ENCODE measurements at regions not wholly inside any gene's neighbourhood (a gene's known extent, or its start where the extent isn't known, plus 50 kb on each side); places are given as distances from the start of the nearest gene placed in this dataset.

DNA sequence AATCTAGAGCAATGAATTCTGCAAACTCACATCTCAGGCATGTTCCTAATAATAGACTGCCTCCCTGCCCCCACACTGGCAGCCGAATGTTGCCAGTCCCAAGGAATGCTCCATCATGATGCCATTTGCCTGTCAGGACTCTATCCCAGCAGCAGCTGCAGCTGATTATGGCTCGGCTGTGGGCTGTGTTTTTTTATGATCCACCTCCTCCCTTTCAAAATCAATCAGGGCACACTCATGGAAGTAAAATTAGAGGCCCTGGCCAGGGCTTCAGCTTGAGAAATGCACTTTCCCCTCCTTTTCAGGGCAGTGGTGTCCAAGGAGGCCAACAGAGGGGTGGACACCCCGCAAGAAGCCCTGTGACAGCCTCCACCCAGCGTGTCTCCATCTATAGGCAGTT, 176.7 kb upstream of the S1PR3 start:
- no peak for TF ChIP-seq JUND (IDR thresholded peaks at IDR 0.05; ENCODE audit: low read depth)
- in situ Hi-C loops (cut with HindIII; ENCODE audit: low pct_unique_long_range_greater_than_20kb, low sequenced_read_pairs) = no loop called here
- no peak for DNase-seq (ENCODE audit: low read depth in 1 of 2, low spot score in 1 of 2)

- DNase-seq (ENCODE audit: low read depth in 1 of 2, low spot score in 1 of 2) = no peak
- in situ Hi-C loops (cut with HindIII; ENCODE audit: low pct_unique_long_range_greater_than_20kb, low sequenced_read_pairs) = no loop called here
- TF ChIP-seq JUND (IDR thresholded peaks at IDR 0.05; ENCODE audit: low read depth) = no peak
Observed at GRCh38 chr9:88816141-88816540, 175.1 kb upstream of the S1PR3 start.

GRCh38 chr9:88816591-88816990, 174.7 kb upstream of the S1PR3 start:
- no peak for DNase-seq (ENCODE audit: low read depth in 1 of 2, low spot score in 1 of 2)
- no peak for TF ChIP-seq JUND (IDR thresholded peaks at IDR 0.05; ENCODE audit: low read depth)
- in situ Hi-C loops (cut with HindIII; ENCODE audit: low pct_unique_long_range_greater_than_20kb, low sequenced_read_pairs) = no loop called here

GRCh38 chr9:88817628-88818027, 173.6 kb upstream of the S1PR3 start:
- no peak for TF ChIP-seq JUND (IDR thresholded peaks at IDR 0.05; ENCODE audit: low read depth)
- in situ Hi-C loops (cut with HindIII; ENCODE audit: low pct_unique_long_range_greater_than_20kb, low sequenced_read_pairs) = no loop called here
- DNase-seq (ENCODE audit: low read depth in 1 of 2, low spot score in 1 of 2) = no peak

- no peak for TF ChIP-seq JUND (IDR thresholded peaks at IDR 0.05; ENCODE audit: low read depth)
- DNase-seq (ENCODE audit: low read depth in 1 of 2, low spot score in 1 of 2) = no peak
- in situ Hi-C loops (cut with HindIII; ENCODE audit: low pct_unique_long_range_greater_than_20kb, low sequenced_read_pairs) = no loop called here
Observed at GRCh38 chr9:88818495-88819201, 172.6 kb upstream of the S1PR3 start.

DNA sequence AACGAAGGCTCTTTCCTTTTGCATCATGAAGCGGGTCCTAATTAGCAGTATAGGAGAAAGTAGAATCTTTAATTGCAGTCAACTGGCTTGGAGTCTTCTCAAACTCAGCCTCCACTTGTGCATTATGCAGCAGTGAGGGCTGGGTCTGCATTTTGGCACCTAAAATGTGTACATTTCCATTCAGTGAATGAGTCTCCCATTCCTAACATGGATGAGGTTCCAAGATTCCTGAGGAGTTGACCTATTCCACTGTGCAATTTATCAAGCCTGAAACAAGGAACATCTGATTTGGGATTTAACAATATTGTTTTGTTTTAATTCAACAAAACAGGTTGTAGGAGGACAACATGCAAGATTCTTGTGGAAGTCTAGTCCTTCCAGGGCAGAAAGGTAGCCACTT, 171.8 kb upstream of the S1PR3 start:
- DNase-seq (ENCODE audit: low read depth in 1 of 2, low spot score in 1 of 2) = no peak
- no peak for TF ChIP-seq JUND (IDR thresholded peaks at IDR 0.05; ENCODE audit: low read depth)
- in situ Hi-C loops (cut with HindIII; ENCODE audit: low pct_unique_long_range_greater_than_20kb, low sequenced_read_pairs) = no loop called here

DNA sequence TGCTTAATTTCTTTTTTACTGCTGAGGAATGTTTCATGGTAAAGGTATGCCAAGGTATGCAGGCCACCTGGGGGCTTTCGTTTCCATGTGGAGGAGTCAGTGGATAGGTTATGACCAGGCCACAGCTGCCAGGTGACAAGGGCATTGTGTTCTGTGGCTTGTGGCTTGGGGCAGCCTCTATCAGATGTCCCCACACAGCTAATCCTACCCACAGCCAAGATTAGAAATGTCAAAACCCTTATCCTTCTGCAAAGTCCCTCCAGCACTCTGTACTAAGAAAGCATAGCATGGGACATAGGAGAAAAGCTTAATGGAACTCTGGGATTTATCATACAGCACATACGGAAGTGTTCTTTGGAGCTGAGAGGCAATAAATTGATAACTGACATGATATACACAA, 171.2 kb upstream of the S1PR3 start:
- no peak for TF ChIP-seq JUND (IDR thresholded peaks at IDR 0.05; ENCODE audit: low read depth)
- DNase-seq (ENCODE audit: low read depth in 1 of 2, low spot score in 1 of 2) = no peak
- in situ Hi-C loops (cut with HindIII; ENCODE audit: low pct_unique_long_range_greater_than_20kb, low sequenced_read_pairs) = no loop called here

DNA sequence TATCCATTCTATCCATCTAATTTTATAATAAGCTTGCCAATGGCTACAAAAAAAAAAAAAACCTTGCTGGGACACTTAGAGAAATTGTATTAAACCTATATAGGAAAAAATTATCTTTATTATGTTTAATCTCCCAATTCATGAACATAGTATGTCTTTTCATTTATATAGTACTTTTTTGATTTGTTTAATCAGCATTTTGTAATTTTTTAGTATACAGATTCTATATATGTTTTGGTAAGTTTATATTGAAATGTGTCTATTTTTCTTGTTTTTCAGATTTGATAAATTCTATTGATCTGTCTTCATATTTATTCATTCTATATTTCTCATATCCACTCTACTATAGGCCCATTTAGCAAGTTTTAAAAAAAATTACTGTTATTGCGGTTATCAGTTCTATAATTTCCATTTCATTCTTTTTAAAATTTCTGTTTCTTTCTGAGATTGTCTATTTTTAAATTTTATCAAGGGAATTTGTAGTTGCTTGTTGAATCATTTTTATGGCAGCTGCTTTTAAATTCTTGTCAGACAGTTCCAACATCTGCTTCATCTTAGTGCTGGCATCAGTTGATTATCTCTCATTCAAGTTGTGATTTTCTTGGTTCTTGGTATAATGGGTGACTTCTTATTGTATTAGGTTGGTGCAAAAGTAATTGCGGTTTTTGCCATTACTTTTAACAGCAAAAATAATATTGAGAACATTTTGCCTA, 170.1 kb upstream of the S1PR3 start:
- no peak for DNase-seq (ENCODE audit: low read depth in 1 of 2, low spot score in 1 of 2)
- TF ChIP-seq JUND (IDR thresholded peaks at IDR 0.05; ENCODE audit: low read depth) = no peak
- in situ Hi-C loops (cut with HindIII; ENCODE audit: low pct_unique_long_range_greater_than_20kb, low sequenced_read_pairs) = no loop called here

DNA sequence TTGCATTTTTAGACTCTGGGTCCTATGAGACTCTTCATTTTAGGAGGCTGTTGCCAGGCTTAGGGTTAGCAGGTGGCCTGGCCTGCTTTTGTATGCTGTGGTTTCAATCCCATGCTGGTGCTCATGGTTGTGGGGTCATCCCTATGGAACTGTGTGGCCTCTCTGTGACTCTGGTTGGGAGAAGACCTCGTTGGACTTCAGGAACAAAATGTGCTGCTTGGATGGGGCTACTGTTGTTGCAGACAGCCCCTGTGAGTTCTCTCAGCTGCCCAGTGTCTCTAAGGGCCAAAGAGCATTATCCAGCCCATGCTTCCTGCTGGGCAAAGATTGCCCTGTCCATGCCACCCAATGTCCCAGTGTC, 169.5 kb upstream of the S1PR3 start:
- in situ Hi-C loops (cut with HindIII; ENCODE audit: low pct_unique_long_range_greater_than_20kb, low sequenced_read_pairs) = no loop called here
- DNase-seq (ENCODE audit: low read depth in 1 of 2, low spot score in 1 of 2) = no peak
- TF ChIP-seq JUND (IDR thresholded peaks at IDR 0.05; ENCODE audit: low read depth) = no peak

DNA sequence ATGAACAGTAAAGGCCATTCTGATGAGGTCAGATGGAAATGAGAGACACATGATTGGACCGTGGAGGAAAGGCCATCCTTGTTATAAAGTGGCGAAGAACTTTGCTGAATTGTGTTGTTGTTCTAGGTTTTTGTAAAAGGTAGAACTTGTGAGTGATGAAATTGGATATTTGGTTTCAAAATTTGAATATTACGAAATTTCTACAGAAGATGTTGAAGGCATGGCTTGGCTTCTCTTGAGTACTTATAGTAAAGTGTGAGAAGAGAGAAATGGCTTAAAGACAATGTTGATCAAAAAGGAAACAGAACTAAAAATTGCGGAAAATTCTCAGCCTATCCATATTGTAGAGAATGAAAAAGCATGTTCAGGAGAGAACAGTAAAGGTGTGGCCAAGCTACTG, 166.6 kb upstream of the S1PR3 start:
- in situ Hi-C loops (cut with HindIII; ENCODE audit: low pct_unique_long_range_greater_than_20kb, low sequenced_read_pairs) = no loop called here
- TF ChIP-seq JUND (IDR thresholded peaks at IDR 0.05; ENCODE audit: low read depth) = no peak

DNA sequence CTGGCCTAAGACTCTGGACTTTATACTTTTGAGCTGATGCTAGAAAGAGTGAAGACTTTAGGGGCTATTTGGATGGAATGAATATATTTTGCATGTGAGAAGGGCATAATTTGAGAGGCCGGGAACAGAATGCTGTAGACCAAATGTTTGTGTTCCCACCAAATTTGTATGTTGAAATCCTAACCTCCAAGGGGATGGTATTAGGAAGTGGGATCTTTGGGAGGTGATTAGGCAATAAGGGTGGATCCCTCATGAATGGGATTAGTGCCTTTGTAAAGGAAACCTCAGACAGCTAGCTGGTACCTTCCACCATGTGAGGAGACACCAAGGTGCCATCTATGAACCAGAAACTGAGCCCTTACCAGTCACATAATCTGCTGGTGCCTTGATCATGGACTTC, 165.1 kb upstream of the S1PR3 start:
- in situ Hi-C loops (cut with HindIII; ENCODE audit: low pct_unique_long_range_greater_than_20kb, low sequenced_read_pairs) = no loop called here
- TF ChIP-seq JUND (IDR thresholded peaks at IDR 0.05; ENCODE audit: low read depth) = no peak
- DNase-seq (ENCODE audit: low read depth in 1 of 2, low spot score in 1 of 2) = no peak

More for the DNA sequence above, 166.6 kb upstream of the S1PR3 start:
- no peak for DNase-seq (ENCODE audit: low read depth in 1 of 2, low spot score in 1 of 2)

- no peak for TF ChIP-seq JUND (IDR thresholded peaks at IDR 0.05; ENCODE audit: low read depth)
- in situ Hi-C loops (cut with HindIII; ENCODE audit: low pct_unique_long_range_greater_than_20kb, low sequenced_read_pairs) = no loop called here
- no peak for DNase-seq (ENCODE audit: low read depth in 1 of 2, low spot score in 1 of 2)
Observed at GRCh38 chr9:88826771-88827181, 164.5 kb upstream of the S1PR3 start.

DNA sequence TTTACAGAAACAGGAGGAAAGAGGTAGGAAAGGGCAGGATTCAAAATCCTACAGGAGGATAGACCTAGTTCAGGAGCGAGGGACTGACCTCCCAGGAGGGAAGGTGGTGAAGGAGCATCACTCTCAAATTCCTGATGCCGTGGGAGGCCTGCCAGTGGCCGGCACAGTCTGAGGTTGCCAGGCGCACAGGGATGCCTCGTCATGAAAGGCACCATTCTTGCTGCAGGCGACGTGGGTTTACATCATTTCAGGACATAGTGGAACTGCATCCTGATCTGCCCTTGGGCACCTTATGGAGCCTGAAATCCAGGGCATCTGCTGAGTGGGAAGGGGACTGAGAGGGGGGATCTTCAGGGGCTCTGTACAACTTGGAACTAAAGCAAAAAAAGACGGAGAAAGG, 163.2 kb upstream of the S1PR3 start:
- DNase-seq (ENCODE audit: low read depth in 1 of 2, low spot score in 1 of 2) = no peak
- TF ChIP-seq JUND (IDR thresholded peaks at IDR 0.05; ENCODE audit: low read depth) = no peak
- in situ Hi-C loops (cut with HindIII; ENCODE audit: low pct_unique_long_range_greater_than_20kb, low sequenced_read_pairs) = no loop called here

Data from T47D (cell line).